Upper lobe of left lung (tissue), 4 donors: ENCODE measurements at regions not wholly inside any gene's neighbourhood (a gene's known extent, or its start where the extent isn't known, plus 50 kb on each side); places are given as distances from the start of the nearest gene placed in this dataset.

ENCODE experiments used
- EP300 ChIP-seq, 4 donors: sonication (generic); formaldehyde crosslinking; IDR thresholded peaks; one replicate each; pipeline ENCODE4 v1.5.1; 2017; ENCODE audit warnings: antibody characterized with exemption in 4 of 4, control low read depth in 2 of 4
- POLR2AphosphoS5 ChIP-seq, 2 donors: sonication (generic); formaldehyde crosslinking; IDR thresholded peaks; one replicate each; pipeline ENCODE4 v1.5.1; 2017; ENCODE audit warnings: antibody characterized with exemption in 2 of 2
- TF ChIP-seq, protein P1 (sequence below), 6 experiments: fragments of 450-650 bp in 4 of 6; fragments of 200-600 bp in 2 of 6; sonication (generic) in 2 of 6; IDR thresholded peaks; one replicate each; pipeline ENCODE4 v1.5.1; 2016 to 2019; ENCODE audit warnings: antibody characterized with exemption in 6 of 6

DNA sequence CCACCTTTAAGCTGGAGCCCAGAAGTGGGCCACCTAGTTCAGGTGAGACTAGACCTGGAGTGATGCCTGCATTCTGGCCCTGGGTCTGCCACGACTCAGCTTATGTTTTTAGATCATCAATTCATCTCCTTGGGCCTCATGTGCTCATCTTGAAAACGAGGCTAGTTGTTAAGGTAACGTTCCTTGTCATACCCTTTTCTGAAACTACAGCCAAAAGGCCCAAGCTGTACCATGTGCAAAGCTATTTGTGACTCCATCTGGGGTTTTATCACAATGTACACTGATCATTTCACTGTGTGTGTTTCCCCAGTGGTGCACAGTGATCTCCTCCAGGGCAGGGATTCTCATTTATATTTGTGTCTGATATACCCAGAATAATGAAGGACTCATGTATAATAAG lies 138.4 kb upstream of the COPS8 start:
- TF ChIP-seq EP300 (IDR thresholded peaks at IDR 0.05) (no peak), POLR2AphosphoS5 (IDR thresholded peaks at IDR 0.05) (no peak)
- TF ChIP-seq, protein P1, sequence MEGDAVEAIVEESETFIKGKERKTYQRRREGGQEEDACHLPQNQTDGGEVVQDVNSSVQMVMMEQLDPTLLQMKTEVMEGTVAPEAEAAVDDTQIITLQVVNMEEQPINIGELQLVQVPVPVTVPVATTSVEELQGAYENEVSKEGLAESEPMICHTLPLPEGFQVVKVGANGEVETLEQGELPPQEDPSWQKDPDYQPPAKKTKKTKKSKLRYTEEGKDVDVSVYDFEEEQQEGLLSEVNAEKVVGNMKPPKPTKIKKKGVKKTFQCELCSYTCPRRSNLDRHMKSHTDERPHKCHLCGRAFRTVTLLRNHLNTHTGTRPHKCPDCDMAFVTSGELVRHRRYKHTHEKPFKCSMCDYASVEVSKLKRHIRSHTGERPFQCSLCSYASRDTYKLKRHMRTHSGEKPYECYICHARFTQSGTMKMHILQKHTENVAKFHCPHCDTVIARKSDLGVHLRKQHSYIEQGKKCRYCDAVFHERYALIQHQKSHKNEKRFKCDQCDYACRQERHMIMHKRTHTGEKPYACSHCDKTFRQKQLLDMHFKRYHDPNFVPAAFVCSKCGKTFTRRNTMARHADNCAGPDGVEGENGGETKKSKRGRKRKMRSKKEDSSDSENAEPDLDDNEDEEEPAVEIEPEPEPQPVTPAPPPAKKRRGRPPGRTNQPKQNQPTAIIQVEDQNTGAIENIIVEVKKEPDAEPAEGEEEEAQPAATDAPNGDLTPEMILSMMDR (IDR thresholded peaks at IDR 0.05) = no peak
